ENCODE measurements at regions not wholly inside any gene's neighbourhood (a gene's known extent, or its start where the extent isn't known, plus 50 kb on each side); places are given as distances from the start of the nearest gene placed in this dataset.

- no peak for DNase-seq (ENCODE audit: low spot score in 2 of 2)
- intact Hi-C loops (cut with DNase I): no loop called here
- Histone ChIP-seq H3K9me3 (no peaks in the 10 kb centered on the region), H3K4me1 (no peaks in the 10 kb centered on the region), H3K27ac (no peak overlapping the region), H3K27me3 (no peaks in the 10 kb centered on the region), H3K4me3 (no peak overlapping the region), H3K36me3 (no peaks in the 10 kb centered on the region)
- no peak for TF ChIP-seq CTCF (IDR thresholded peaks at IDR 0.05)
Measured at GRCh38 chr3:145716519-145716918, 444.5 kb downstream of the PLOD2 start.

GRCh38 chr3:145719114-145719513 is 441.9 kb downstream of the PLOD2 start:
- no peak for TF ChIP-seq CTCF (IDR thresholded peaks at IDR 0.05)
- Histone ChIP-seq H3K4me3 (no peak overlapping the region), H3K27ac (no peak overlapping the region), H3K9me3 (no peaks in the 10 kb centered on the region), H3K4me1 (no peaks in the 10 kb centered on the region), H3K36me3 (no peaks in the 10 kb centered on the region), H3K27me3 (no peaks in the 10 kb centered on the region)
- DNase-seq (ENCODE audit: low spot score in 2 of 2): no peak
- intact Hi-C loops (cut with DNase I): no loop called here

GRCh38 chr3:145721273-145721805 is 439.6 kb downstream of the PLOD2 start:
- Histone ChIP-seq H3K36me3 (no peaks in the 10 kb centered on the region), H3K4me3 (no peak overlapping the region), H3K27me3 (no peaks in the 10 kb centered on the region), H3K27ac (no peak overlapping the region), H3K4me1 (no peaks in the 10 kb centered on the region), H3K9me3 (no peaks in the 10 kb centered on the region)
- intact Hi-C loops (cut with DNase I): no loop called here
- no peak for DNase-seq (ENCODE audit: low spot score in 2 of 2)
- no peak for TF ChIP-seq CTCF (IDR thresholded peaks at IDR 0.05)

GRCh38 chr3:145721815-145722214 is 439.2 kb downstream of the PLOD2 start:
- Histone ChIP-seq H3K27ac (no peak overlapping the region), H3K4me1 (no peaks in the 10 kb centered on the region), H3K4me3 (no peak overlapping the region), H3K36me3 (no peaks in the 10 kb centered on the region), H3K27me3 (no peaks in the 10 kb centered on the region), H3K9me3 (no peaks in the 10 kb centered on the region)
- intact Hi-C loops (cut with DNase I): no loop called here
- no peak for TF ChIP-seq CTCF (IDR thresholded peaks at IDR 0.05)
- no peak for DNase-seq (ENCODE audit: low spot score in 2 of 2)

- Histone ChIP-seq H3K9me3 (no peaks in the 10 kb centered on the region), H3K27ac (no peak overlapping the region), H3K4me1 (no peaks in the 10 kb centered on the region), H3K36me3 (no peaks in the 10 kb centered on the region), H3K4me3 (no peak overlapping the region), H3K27me3 (no peaks in the 10 kb centered on the region)
- no peak for DNase-seq (ENCODE audit: low spot score in 2 of 2)
- TF ChIP-seq CTCF (IDR thresholded peaks at IDR 0.05): no peak
- intact Hi-C loops (cut with DNase I): no loop called here
Measured at GRCh38 chr3:145727476-145727875, 433.5 kb downstream of the PLOD2 start.

GRCh38 chr3:145735631-145736030 is 425.4 kb downstream of the PLOD2 start:
- no peak for TF ChIP-seq CTCF (IDR thresholded peaks at IDR 0.05)
- Histone ChIP-seq H3K4me3 (no peak overlapping the region), H3K4me1 (no peaks in the 10 kb centered on the region), H3K27ac (no peak overlapping the region), H3K27me3 (no peaks in the 10 kb centered on the region), H3K36me3 (no peaks in the 10 kb centered on the region), H3K9me3 (no peaks in the 10 kb centered on the region)
- no peak for DNase-seq (ENCODE audit: low spot score in 2 of 2)
- intact Hi-C loops (cut with DNase I): no loop called here
